Pancreas (tissue), 10 donors: ENCODE measurements at regions not wholly inside any gene's neighbourhood (a gene's known extent, or its start where the extent isn't known, plus 50 kb on each side); places are given as distances from the start of the nearest gene placed in this dataset.

Experiments used
- ATAC-seq, 4 donors: fragments of 200-7000 bp; cut with Tn5 transposase; one replicate each; pipeline versions ENCODE4 v1.8.0 to v1.9.1; 2020; ENCODE audit warnings: mild to moderate bottlenecking in 4 of 4, moderate library complexity in 4 of 4
- DNase-seq, 6 donors: peaks; one replicate each; pipeline ENCODE4 v3.0.0-alpha.2; 2020
- FAIRE-seq: peaks from 2 replicates; lab custom pipeline; 2012; peaks lifted over from hg19 to GRCh38; lab: Jason Lieb, UNC
- H3K27ac ChIP-seq, 4 donors: fragments of 200-600 bp; sonication (generic); 1 replicate in 3 of 4; 2 replicates in 1 of 4; pipeline versions ENCODE4 v1.5.0 to v1.8.0; 2020
- H3K27me3 ChIP-seq, 4 donors: fragments of 200-600 bp; one replicate each; pipeline ENCODE4 v1.8.0; 2021
- H3K36me3 ChIP-seq, 3 donors: fragments of 200-600 bp; sonication (generic) in 1 of 3; one replicate each; pipeline versions ENCODE4 v1.5.0 to v1.8.0; 2020 to 2021
- H3K4me1 ChIP-seq, 3 donors: fragments of 200-600 bp; one replicate each; pipeline ENCODE4 v1.8.0; 2021
- H3K4me3 ChIP-seq, 4 donors: fragments of 200-600 bp; sonication (generic) in 2 of 4; one replicate each; pipeline versions ENCODE4 v1.5.0 to v1.8.0; 2020 to 2021
- H3K9me3 ChIP-seq, 4 donors: fragments of 200-600 bp; one replicate each; pipeline ENCODE4 v1.8.0; 2021
- CTCF ChIP-seq, 4 donors: fragments of 200-600 bp; sonication (generic) in 3 of 4; IDR thresholded peaks; one replicate each; pipeline versions ENCODE4 v1.5.0 to v1.8.0; 2021; ENCODE audit warnings: antibody characterized with exemption in 4 of 4
- whole genome bisulfite sequencing, 2 donors: extraction: QIAGEN DNeasy Blood & Tissue Kit; methylation state at CpG; one replicate each; pipeline ENCODE4 v1.1.7; 2013; 5-methylcytosine and 5-hydroxymethylcytosine counted together
- intact Hi-C, 3 donors: fragments of 100-400 bp; cut with DNase I; formaldehyde crosslinking; loops; one replicate each; pipeline versions ENCODE4 v1.11.1 to v1.14.2; 2022
- donor health status: healthy with polysubstance abuse.
- donor health status: DM: no; HTN: no; CAD: no; lungs with moderate emphysema.
- donor health status: DM: no; HTN: no; CAD: no.
- donor health status: control.
- donor health status: control.
- donor health status: Bipolar disorder and iron deficiency.
- donor health status: DM: yes; HTN: yes; CAD: no.
- donor health status: DM: no; HTN: no; CAD: no.
- donor health status: DM: no; HTN: no; CAD: no.
- donor health status: DM: yes; HTN: yes; CAD: no.

- Histone ChIP-seq H3K27ac (no peak overlapping the region), H3K36me3 (no peaks in the 10 kb centered on the region), H3K4me3 (no peak overlapping the region), H3K27me3 (no peaks in the 10 kb centered on the region), H3K9me3 (no peaks in the 10 kb centered on the region), H3K4me1 (no peaks in the 10 kb centered on the region)
- DNase-seq (no peak), ATAC-seq (no peak), FAIRE-seq (no peak)
- intact Hi-C loops, result loop anchor here in 1 of 3 donors (10.0 kb wide), 1 partner anchor 56 kb away; no protein-coding TSS in a partner anchor
- no peak for TF ChIP-seq CTCF (IDR thresholded peaks at IDR 0.05)
- 65 to 78% methylated on average over 2 of the region's 2 CpGs for WGBS, 2 donors
These were observed 94.0 kb upstream of the PIK3C3 start for GRCh38 chr18:41860987-41861386.

DNA sequence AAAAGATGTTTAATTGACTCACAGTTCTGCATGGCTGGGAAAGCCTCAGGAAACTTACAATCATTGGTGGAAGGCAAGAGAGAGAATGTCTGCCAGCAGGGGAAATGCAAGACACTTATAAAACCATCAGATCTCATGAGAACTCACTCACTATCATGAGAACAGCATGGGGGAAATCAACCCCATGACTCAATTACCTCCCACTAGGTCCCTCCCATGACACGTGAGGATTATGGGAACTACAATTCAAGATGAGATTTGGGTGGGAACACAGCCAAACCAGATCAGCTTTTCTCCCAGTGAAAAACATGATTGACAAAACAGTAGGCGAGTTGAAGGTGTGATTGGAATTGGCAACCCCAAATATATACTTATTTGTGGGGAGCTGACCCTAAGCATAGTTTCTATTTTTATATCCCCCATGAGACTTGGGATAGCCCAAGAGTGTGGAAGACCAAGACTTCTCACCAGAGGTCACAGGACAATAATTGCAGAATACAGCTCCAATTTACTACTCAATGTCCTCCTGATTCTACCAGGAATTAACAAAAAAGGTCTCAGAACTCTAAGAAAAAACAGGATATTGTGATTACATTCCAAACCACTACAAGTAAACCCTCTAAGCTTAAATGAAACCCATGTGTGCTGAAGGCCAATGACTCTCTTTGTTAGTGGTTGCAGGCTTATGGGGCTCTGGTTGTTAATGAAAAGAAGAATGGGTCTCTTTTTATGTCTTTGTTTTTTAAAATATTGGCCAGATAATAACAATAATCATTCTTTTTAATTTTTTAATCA, 96.1 kb upstream of the PIK3C3 start:
- TF ChIP-seq CTCF (IDR thresholded peaks at IDR 0.05), result no peak
- no peaks in the 10 kb centered on the region for H3K9me3 ChIP-seq
- ATAC-seq (no peak), FAIRE-seq (no peak), DNase-seq (no peak)
- H3K4me1 ChIP-seq, result no peaks in the 10 kb centered on the region
- no peak overlapping the region for H3K27ac ChIP-seq
- no peaks in the 10 kb centered on the region for H3K36me3 ChIP-seq
- no peak overlapping the region for H3K4me3 ChIP-seq
- intact Hi-C loops, result no loop called here
- WGBS, 2 donors, result 46 to 52% methylated on average over 2 of the region's 2 CpGs
- no peaks in the 10 kb centered on the region for H3K27me3 ChIP-seq

DNA sequence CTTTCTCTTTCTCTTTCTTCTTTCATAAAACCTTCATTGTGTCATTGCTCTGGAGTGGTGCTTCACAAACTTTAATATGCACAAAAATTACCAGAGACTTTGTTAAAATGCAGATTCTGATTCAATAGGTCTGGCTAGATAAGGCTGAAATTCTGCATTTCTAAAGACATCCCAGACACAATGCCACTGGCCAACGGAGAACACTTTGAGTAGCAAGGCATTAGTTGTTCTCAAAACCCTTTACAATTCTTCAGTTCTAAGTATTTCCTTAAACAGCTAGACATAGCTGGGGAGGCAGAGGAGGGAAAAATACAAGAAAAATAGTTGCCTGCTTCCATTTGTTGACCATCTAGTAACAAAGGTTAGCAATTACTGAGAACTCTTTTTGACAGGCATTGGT, 101.8 kb upstream of the PIK3C3 start:
- DNase-seq, result no peak

GRCh38 chr18:41850781-41851180, 104.3 kb upstream of the PIK3C3 start:
- TF ChIP-seq CTCF (IDR thresholded peaks at IDR 0.05), result no peak
- Histone ChIP-seq H3K36me3 (no peaks in the 10 kb centered on the region), H3K4me3 (no peak overlapping the region), H3K4me1 (no peaks in the 10 kb centered on the region), H3K27ac (no peak overlapping the region), H3K27me3 (no peaks in the 10 kb centered on the region), H3K9me3 (no peaks in the 10 kb centered on the region)
- FAIRE-seq (no peak), DNase-seq (no peak), ATAC-seq (no peak)
- WGBS, 2 donors, result 24 to 38% methylated on average over 2 of the region's 2 CpGs
- intact Hi-C loops, result no loop called here

More for the DNA sequence above, 101.8 kb upstream of the PIK3C3 start:
- H3K9me3 ChIP-seq, result no peaks in the 10 kb centered on the region
- no peak overlapping the region for H3K4me3 ChIP-seq
- TF ChIP-seq CTCF (IDR thresholded peaks at IDR 0.05), result no peak
- WGBS, 2 donors, result 38 to 48% methylated on average over 1 of the region's 1 CpG
- no peak overlapping the region for H3K27ac ChIP-seq
- no peak for ATAC-seq
- no peaks in the 10 kb centered on the region for H3K36me3 ChIP-seq
- no peaks in the 10 kb centered on the region for H3K27me3 ChIP-seq
- no peaks in the 10 kb centered on the region for H3K4me1 ChIP-seq
- intact Hi-C loops, result no loop called here
- FAIRE-seq, result no peak

GRCh38 chr18:41849632-41850031, 105.4 kb upstream of the PIK3C3 start:
- Histone ChIP-seq H3K27me3 (no peaks in the 10 kb centered on the region), H3K27ac (no peak overlapping the region), H3K4me1 (no peaks in the 10 kb centered on the region), H3K4me3 (no peak overlapping the region), H3K9me3 (no peaks in the 10 kb centered on the region), H3K36me3 (no peaks in the 10 kb centered on the region)
- no peak for FAIRE-seq
- no peak for DNase-seq
- intact Hi-C loops, result no loop called here
- peak in 2 of 4 donors; percentile 54 to 72 for ATAC-seq
- no peak for TF ChIP-seq CTCF (IDR thresholded peaks at IDR 0.05)
- WGBS, 2 donors, result 11 to 14% methylated on average over 3 of the region's 3 CpGs
